SH-SY5Y (cell line): ENCODE measurements at regions not wholly inside any gene's neighbourhood (a gene's known extent, or its start where the extent isn't known, plus 50 kb on each side); places are given as distances from the start of the nearest gene placed in this dataset.

Source experiments
- GATA2 ChIP-seq: IDR thresholded peaks from 2 replicates; pipeline ENCODE4 v1.6.1; 2011; ENCODE audit warnings: mild to moderate bottlenecking, low read depth, low read length
- GATA3 ChIP-seq: IDR thresholded peaks from 2 replicates; pipeline ENCODE4 v1.6.1; 2011; ENCODE audit warnings: low read depth, mild to moderate bottlenecking, low read length, moderate library complexity

GRCh38 chr13:68350554-68350953 is 1120.4 kb upstream of the PCDH9 start:
- TF ChIP-seq GATA3 (no peak), GATA2 (no peak)
